ENCODE measurements at regions not wholly inside any gene's neighbourhood (a gene's known extent, or its start where the extent isn't known, plus 50 kb on each side); places are given as distances from the start of the nearest gene placed in this dataset.

DNA sequence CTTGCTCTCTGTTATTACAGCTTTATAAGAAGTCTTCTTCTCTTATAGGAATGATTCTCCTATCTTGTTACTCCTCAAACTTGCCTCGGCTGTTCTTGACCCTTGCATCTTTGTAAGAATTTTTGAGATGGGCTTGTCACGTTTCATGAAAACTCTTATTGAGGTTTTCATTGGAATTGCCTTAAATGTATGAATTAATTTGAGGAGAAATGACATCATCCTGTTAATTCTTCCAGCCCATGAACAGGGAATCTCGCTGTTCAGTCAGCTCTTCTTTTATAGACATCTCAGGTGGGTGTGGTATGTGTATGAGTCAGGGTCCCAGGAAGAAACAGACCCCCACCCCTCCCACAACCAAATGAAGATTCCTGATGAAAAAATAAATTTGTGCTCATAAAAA lies 107.1 kb upstream of the MYL2 start:
- Histone ChIP-seq H3K27ac (no peak overlapping the region), H3K4me1 (no peaks in the 10 kb centered on the region; the same call in 2 of the 3 replicates), H3K4me2 (no peak overlapping the region), H3K9me3 (no peaks in the 10 kb centered on the region), H3K4me3 (no peak overlapping the region)
- 26% methylated on average over 3 of the region's 3 CpGs for WGBS (ENCODE audit: missing lambda C conversion rate)
- no peak for ATAC-seq
- no peak for FAIRE-seq
- POLR2A ChIA-PET: no interaction called here
- DNase-seq (ENCODE audit: low read depth in 1 of 2, low spot score in 1 of 2): no peak
- TF ChIP-seq RCOR1 (IDR thresholded peaks at IDR 0.05; ENCODE audit: low read depth, low read length) (no peak), CBX8 (IDR thresholded peaks at IDR 0.05) (no peak), HOXB13 (CRISPR knock-in tag; IDR thresholded peaks at IDR 0.05; ENCODE audit: low read depth) (no peak)
- TF ChIP-seq, protein P1, sequence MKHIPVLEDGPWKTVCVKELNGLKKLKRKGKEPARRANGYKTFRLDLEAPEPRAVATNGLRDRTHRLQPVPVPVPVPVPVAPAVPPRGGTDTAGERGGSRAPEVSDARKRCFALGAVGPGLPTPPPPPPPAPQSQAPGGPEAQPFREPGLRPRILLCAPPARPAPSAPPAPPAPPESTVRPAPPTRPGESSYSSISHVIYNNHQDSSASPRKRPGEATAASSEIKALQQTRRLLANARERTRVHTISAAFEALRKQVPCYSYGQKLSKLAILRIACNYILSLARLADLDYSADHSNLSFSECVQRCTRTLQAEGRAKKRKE (CRISPR knock-in tag; IDR thresholded peaks at IDR 0.05; ENCODE audit: low read depth): no peak
- CTCF ChIA-PET: interaction anchor here (0.8 to 13.1 kb wide), 6 partner anchors 14 to 272 kb away, joined by 3 to 124 read pairs (median 4); no protein-coding TSS in a partner anchor

DNA sequence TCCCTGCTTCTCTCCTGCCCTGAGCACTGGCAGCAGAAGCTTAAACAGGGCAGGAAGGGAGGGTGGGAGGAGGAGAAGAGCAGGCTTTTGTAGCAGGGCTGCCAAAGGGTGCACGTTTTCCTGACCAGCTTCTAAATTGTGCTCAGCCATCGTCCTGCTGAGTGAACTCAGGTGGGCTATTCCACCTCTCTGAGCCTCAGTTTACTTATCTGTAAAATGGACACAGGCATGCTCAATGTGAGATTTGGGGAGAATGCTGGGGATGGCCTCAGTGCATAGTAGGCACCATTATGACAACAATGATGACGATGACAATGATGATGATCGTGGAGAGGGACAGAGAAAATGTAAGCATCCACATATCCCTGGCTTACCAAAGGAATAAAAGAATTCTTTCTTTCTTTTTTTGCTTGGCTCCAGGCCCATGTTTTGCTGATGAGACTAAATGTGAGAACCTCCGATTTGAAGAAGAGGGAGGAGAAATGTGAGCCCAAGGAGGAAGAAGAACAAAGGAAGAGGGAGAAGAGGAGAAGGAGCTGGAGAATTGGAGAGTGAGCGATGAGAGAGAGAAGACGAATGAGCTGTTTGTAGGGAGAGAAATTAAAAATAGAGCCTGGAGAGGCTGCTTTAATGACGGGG lies 105.5 kb upstream of the MYL2 start:
- DNase-seq (ENCODE audit: low read depth in 1 of 2, low spot score in 1 of 2): no peak
- 22% methylated on average over 8 of the region's 8 CpGs for WGBS (ENCODE audit: missing lambda C conversion rate)
- ATAC-seq: no peak
- H3K27ac ChIP-seq: no peak overlapping the region; a peak in 1 of 6 replicates
- no peaks in the 10 kb centered on the region for H3K9me3 ChIP-seq
- CTCF ChIA-PET: interaction anchor here (0.9 to 13.1 kb wide), 15 partner anchors 13 to 306 kb away, joined by 3 to 124 read pairs (median 8); no protein-coding TSS in a partner anchor
- H3K4me3 ChIP-seq: no peak overlapping the region
- TF ChIP-seq, protein P2, sequence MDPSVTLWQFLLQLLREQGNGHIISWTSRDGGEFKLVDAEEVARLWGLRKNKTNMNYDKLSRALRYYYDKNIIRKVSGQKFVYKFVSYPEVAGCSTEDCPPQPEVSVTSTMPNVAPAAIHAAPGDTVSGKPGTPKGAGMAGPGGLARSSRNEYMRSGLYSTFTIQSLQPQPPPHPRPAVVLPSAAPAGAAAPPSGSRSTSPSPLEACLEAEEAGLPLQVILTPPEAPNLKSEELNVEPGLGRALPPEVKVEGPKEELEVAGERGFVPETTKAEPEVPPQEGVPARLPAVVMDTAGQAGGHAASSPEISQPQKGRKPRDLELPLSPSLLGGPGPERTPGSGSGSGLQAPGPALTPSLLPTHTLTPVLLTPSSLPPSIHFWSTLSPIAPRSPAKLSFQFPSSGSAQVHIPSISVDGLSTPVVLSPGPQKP (IDR thresholded peaks at IDR 0.05; ENCODE audit: low read depth, low read length): no peak
- TF ChIP-seq MAFK (IDR thresholded peaks at IDR 0.05; ENCODE audit: partially characterized antibody): peak; percentile 61
- H3K4me2 ChIP-seq: no peak overlapping the region
- POLR2A ChIA-PET: no interaction called here
- FAIRE-seq: no peak
- no peaks in the 10 kb centered on the region; the same call in 2 of the 3 replicates for H3K4me1 ChIP-seq

DNA sequence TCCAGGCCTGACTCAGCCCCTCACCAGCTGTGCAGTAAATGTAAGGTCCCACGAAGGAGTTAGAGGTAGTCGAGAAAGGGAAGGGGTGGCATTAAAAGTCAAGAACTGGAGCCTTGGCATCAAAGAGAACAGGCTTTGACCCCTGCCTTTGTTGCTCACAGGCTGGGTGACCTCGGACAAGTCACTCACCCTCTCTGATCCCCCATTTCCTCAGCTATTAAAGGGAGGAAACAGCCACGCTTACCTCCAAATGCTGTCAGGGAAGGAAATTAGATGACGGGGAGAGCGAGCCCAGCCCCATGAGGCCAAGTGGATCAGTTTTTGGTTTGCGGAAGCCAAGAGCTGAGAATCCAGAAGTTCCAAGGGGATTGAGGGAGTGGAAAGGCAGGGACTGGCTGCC lies 104.9 kb upstream of the MYL2 start:
- Histone ChIP-seq H3K4me2 (no peak overlapping the region), H3K4me1 (no peaks in the 10 kb centered on the region; the same call in 2 of the 3 replicates), H3K27ac (no peak overlapping the region; a peak in 1 of 6 replicates), H3K9me3 (no peaks in the 10 kb centered on the region), H3K4me3 (no peak overlapping the region)
- DNase-seq (ENCODE audit: low read depth in 1 of 2, low spot score in 1 of 2): no peak
- TF ChIP-seq ZFP36 (IDR thresholded peaks at IDR 0.05; ENCODE audit: borderline replicate concordance, partially characterized antibody): peak; percentile 36
- TF ChIP-seq, protein P3, sequence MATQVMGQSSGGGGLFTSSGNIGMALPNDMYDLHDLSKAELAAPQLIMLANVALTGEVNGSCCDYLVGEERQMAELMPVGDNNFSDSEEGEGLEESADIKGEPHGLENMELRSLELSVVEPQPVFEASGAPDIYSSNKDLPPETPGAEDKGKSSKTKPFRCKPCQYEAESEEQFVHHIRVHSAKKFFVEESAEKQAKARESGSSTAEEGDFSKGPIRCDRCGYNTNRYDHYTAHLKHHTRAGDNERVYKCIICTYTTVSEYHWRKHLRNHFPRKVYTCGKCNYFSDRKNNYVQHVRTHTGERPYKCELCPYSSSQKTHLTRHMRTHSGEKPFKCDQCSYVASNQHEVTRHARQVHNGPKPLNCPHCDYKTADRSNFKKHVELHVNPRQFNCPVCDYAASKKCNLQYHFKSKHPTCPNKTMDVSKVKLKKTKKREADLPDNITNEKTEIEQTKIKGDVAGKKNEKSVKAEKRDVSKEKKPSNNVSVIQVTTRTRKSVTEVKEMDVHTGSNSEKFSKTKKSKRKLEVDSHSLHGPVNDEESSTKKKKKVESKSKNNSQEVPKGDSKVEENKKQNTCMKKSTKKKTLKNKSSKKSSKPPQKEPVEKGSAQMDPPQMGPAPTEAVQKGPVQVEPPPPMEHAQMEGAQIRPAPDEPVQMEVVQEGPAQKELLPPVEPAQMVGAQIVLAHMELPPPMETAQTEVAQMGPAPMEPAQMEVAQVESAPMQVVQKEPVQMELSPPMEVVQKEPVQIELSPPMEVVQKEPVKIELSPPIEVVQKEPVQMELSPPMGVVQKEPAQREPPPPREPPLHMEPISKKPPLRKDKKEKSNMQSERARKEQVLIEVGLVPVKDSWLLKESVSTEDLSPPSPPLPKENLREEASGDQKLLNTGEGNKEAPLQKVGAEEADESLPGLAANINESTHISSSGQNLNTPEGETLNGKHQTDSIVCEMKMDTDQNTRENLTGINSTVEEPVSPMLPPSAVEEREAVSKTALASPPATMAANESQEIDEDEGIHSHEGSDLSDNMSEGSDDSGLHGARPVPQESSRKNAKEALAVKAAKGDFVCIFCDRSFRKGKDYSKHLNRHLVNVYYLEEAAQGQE (IDR thresholded peaks at IDR 0.05): no peak
- FAIRE-seq: no peak
- POLR2A ChIA-PET: no interaction called here
- ATAC-seq: no peak
- CTCF ChIA-PET: interaction anchor here (0.7 to 13.1 kb wide), 18 partner anchors 13 to 288 kb away, joined by 3 to 124 read pairs (median 7); partner anchors contain the start of gene MYL2
- 36% methylated on average over 7 of the region's 7 CpGs for WGBS (ENCODE audit: missing lambda C conversion rate)

DNA sequence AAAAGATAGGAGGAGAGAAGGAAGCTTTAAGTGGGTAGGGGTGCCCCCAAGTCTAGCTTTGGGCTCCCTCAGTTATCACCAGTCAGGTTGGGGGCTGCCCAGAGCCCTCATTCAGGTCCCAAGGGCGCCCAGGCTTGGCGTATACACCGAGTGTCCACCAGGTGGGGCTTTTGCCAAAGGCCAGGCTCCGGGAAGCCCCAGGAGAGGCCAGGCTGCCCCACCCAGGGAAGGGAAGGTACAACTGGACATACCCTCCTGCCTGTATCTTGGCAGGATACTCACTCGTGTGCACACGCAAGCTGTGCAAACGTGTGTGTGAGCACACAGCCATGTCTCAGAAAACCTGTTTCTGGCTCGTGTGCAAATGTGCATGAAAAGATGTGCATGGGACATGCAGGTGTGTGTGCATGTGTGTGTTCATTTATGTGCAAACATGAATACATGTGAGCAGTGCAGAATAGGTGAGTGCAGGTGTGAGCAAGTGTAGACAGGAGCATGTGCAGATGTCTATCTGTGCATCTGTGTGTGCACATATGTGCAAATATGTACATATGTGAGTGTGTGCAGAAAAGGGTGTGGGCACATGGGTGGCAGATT lies 103.9 kb upstream of the MYL2 start:
- DNase-seq (ENCODE audit: low read depth in 1 of 2, low spot score in 1 of 2) (peak; percentile 61 to 85), ATAC-seq (peak; percentile 90 to 99), FAIRE-seq (no peak)
- Histone ChIP-seq H3K9me3 (no peaks in the 10 kb centered on the region), H3K4me2 (no peak overlapping the region), H3K4me1 (no peaks in the 10 kb centered on the region; the same call in 2 of the 3 replicates), H3K4me3 (no peak overlapping the region), H3K27ac (no peak overlapping the region)
- ChIA-PET POLR2A (no interaction called here), CTCF (interaction anchor here (0.6 to 13.1 kb wide), 70 partner anchors 9 to 428 kb away, joined by 3 to 124 read pairs (median 4); partner anchors contain the start of genes CUX2 and MYL2)
- 5% methylated on average over 7 of the region's 8 CpGs for WGBS (ENCODE audit: missing lambda C conversion rate)
- TF ChIP-seq FOSB (CRISPR knock-in tag; IDR thresholded peaks at IDR 0.05): no peak
- no peak for TF ChIP-seq KDM5A (IDR thresholded peaks at IDR 0.05)
- TF ChIP-seq SMC3 (IDR thresholded peaks at IDR 0.05): peak; percentile 97
- TF ChIP-seq, protein P4, sequence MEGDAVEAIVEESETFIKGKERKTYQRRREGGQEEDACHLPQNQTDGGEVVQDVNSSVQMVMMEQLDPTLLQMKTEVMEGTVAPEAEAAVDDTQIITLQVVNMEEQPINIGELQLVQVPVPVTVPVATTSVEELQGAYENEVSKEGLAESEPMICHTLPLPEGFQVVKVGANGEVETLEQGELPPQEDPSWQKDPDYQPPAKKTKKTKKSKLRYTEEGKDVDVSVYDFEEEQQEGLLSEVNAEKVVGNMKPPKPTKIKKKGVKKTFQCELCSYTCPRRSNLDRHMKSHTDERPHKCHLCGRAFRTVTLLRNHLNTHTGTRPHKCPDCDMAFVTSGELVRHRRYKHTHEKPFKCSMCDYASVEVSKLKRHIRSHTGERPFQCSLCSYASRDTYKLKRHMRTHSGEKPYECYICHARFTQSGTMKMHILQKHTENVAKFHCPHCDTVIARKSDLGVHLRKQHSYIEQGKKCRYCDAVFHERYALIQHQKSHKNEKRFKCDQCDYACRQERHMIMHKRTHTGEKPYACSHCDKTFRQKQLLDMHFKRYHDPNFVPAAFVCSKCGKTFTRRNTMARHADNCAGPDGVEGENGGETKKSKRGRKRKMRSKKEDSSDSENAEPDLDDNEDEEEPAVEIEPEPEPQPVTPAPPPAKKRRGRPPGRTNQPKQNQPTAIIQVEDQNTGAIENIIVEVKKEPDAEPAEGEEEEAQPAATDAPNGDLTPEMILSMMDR (IDR thresholded peaks at IDR 0.05): peak; percentile 90
- no peak for TF ChIP-seq EHMT2 (IDR thresholded peaks at IDR 0.05; ENCODE audit: low read depth)
- TF ChIP-seq, protein P5, sequence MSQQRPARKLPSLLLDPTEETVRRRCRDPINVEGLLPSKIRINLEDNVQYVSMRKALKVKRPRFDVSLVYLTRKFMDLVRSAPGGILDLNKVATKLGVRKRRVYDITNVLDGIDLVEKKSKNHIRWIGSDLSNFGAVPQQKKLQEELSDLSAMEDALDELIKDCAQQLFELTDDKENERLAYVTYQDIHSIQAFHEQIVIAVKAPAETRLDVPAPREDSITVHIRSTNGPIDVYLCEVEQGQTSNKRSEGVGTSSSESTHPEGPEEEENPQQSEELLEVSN (IDR thresholded peaks at IDR 0.05; ENCODE audit: borderline replicate concordance, low read depth): no peak
- no peak for TF ChIP-seq KDM1A (IDR thresholded peaks at IDR 0.05; ENCODE audit: low read depth)
- TF ChIP-seq CEBPB (IDR thresholded peaks at IDR 0.05): no peak
- TF ChIP-seq CHD4 (IDR thresholded peaks at IDR 0.05; ENCODE audit: borderline replicate concordance): no peak
- no peak for TF ChIP-seq NPAS2 (CRISPR knock-in tag; IDR thresholded peaks at IDR 0.05; ENCODE audit: borderline replicate concordance)
- TF ChIP-seq FOSL2 (IDR thresholded peaks at IDR 0.05): no peak
- no peak for TF ChIP-seq FOSL2 (CRISPR knock-in tag; IDR thresholded peaks at IDR 0.05)
- TF ChIP-seq GATA3 (IDR thresholded peaks at IDR 0.05; ENCODE audit: borderline replicate concordance): no peak

All from A549 (cell line).